HCT116 (cell line): ENCODE measurements at regions not wholly inside any gene's neighbourhood (a gene's known extent, or its start where the extent isn't known, plus 50 kb on each side); places are given as distances from the start of the nearest gene placed in this dataset.

Experiments
- ATAC-seq: fragments of 200-7000 bp; cut with Tn5 transposase; 2 replicates; pipeline ENCODE4 v1.9.1; 2020; ENCODE audit warnings: mild to moderate bottlenecking, moderate library complexity
- BruUV-seq: library from RNA; stranded (reverse); fragments of 400-500 nt; replicated peaks from 2 replicates; lab custom pipeline; 2021; lab: Mats Ljungman, UMichigan
- CTCF ChIA-PET: fragments of 300-600 bp; sonication (Branson Sonifier 250); formaldehyde crosslinking; loops from one replicate; lab custom pipeline; 2021; ENCODE audit warnings: antibody characterized with exemption; lab: Charles Lee
- POLR2A ChIA-PET: fragments of 300-600, 350-600 bp; sonication (Branson Sonifier 250); formaldehyde crosslinking; loops from one replicate; lab custom pipeline; 2021; ENCODE audit warnings: antibody characterized with exemption; lab: Charles Lee
- RAD21 ChIA-PET, 2 experiments: fragments of 300-600 bp; sonication (Branson Sonifier 250); formaldehyde crosslinking; loops; one replicate each; lab custom pipeline; 2023; ENCODE audit warnings: low total read pairs in 2 of 2; ENCODE audit not compliant: uncharacterized antibody in 2 of 2, unreplicated experiment in 2 of 2, low non-redundant PET in 1 of 2; lab: Charles Lee
- DNase-seq: peaks from one replicate; pipeline ENCODE4 v3.0.0-alpha.2; 2010; ENCODE audit warnings: low read depth, low spot score
- H2AFZ ChIP-seq: fragments of 200-600 bp; shearing (Covaris generic), sonication (generic); 2 replicates; pipeline ENCODE4 v1.6.1; 2017; ENCODE audit warnings: low read depth, mixed run types, mixed read lengths, antibody characterized with exemption, low read length; ENCODE audit not compliant: poor library complexity, severe bottlenecking
- H3K27ac ChIP-seq: 2 replicates; pipeline ENCODE4 v1.5.1; 2012; ENCODE audit warnings: low read depth, low read length
- H3K27me3 ChIP-seq: fragments of 200-600 bp; sonication (generic); 2 replicates; pipeline ENCODE4 v1.6.1; 2016; ENCODE audit warnings: mixed run types, low read length, mixed read lengths; ENCODE audit not compliant: insufficient read depth
- H3K36me3 ChIP-seq, 2 experiments: fragments of 200-500 bp in 1 of 2; fragments of 200-600 bp in 1 of 2; sonication (Bioruptor generic) in 1 of 2; sonication (generic) in 1 of 2; 2 replicates each; pipeline versions ENCODE4 v1.5.1 to v1.6.1; 2014 to 2016; ENCODE audit warnings: low read length in 2 of 2, inconsistent platforms in 1 of 2, mixed read lengths in 1 of 2, mixed run types in 1 of 2; ENCODE audit not compliant: insufficient read depth in 2 of 2, control insufficient read depth in 1 of 2
- H3K4me1 ChIP-seq, 2 experiments: fragments of 200-600 bp in 1 of 2; sonication (generic) in 1 of 2; 2 replicates each; pipeline versions ENCODE4 v1.5.1 to v1.6.1; 2012 to 2017; ENCODE audit warnings: low read length in 2 of 2, inconsistent platforms in 1 of 2, mild to moderate bottlenecking in 1 of 2, mixed read lengths in 1 of 2, mixed run types in 1 of 2, moderate library complexity in 1 of 2; ENCODE audit not compliant: insufficient read depth in 2 of 2, control insufficient read depth in 1 of 2
- H3K4me2 ChIP-seq: fragments of 200-600 bp; sonication (generic); 2 replicates; pipeline ENCODE4 v1.6.1; 2017; ENCODE audit warnings: mixed run types, low read length, mixed read lengths
- H3K4me3 ChIP-seq, 2 experiments: fragments of 200-600 bp in 1 of 2; sonication (generic) in 1 of 2; replicated peaks in 1 of 2; 2 replicates each; pipeline ENCODE4 v1.5.1; 2011 to 2016; ENCODE audit warnings: low read length in 2 of 2, control low read depth in 1 of 2, low read depth in 1 of 2, mild to moderate bottlenecking in 1 of 2, mixed read lengths in 1 of 2, mixed run types in 1 of 2
- H3K79me2 ChIP-seq: fragments of 200-600 bp; sonication (generic); 2 replicates; pipeline ENCODE4 v1.6.1; 2017; ENCODE audit warnings: mild to moderate bottlenecking, mixed run types, low read length, moderate library complexity, mixed read lengths; ENCODE audit not compliant: insufficient read depth
- H3K9ac ChIP-seq: fragments of 200-600 bp; sonication (generic); 2 replicates; pipeline ENCODE4 v1.6.1; 2016; ENCODE audit warnings: low read length, mixed read lengths
- H3K9me2 ChIP-seq: fragments of 200-600 bp; sonication (generic), shearing (Covaris generic); 2 replicates; pipeline ENCODE4 v1.6.1; 2017; ENCODE audit warnings: mixed run types, mild to moderate bottlenecking, moderate library complexity; ENCODE audit not compliant: insufficient read depth
- H3K9me3 ChIP-seq, 2 experiments: fragments of 200-500 bp in 1 of 2; fragments of 200-600 bp in 1 of 2; sonication (Bioruptor generic) in 1 of 2; sonication (generic) in 1 of 2; 2 replicates each; pipeline ENCODE4 v1.6.1; 2014 to 2017; ENCODE audit warnings: low read length in 2 of 2, mixed read lengths in 2 of 2, inconsistent platforms in 1 of 2, low read depth in 1 of 2, mild to moderate bottlenecking in 1 of 2, mixed run types in 1 of 2, moderate library complexity in 1 of 2; ENCODE audit not compliant: control insufficient read depth in 1 of 2, insufficient read depth in 1 of 2
- H4K20me1 ChIP-seq: fragments of 200-600 bp; sonication (generic), shearing (Covaris generic); 2 replicates; pipeline ENCODE4 v1.6.1; 2017; ENCODE audit warnings: mixed run types, mild to moderate bottlenecking, moderate library complexity; ENCODE audit not compliant: insufficient read depth
- FOSL1 ChIP-seq: IDR thresholded peaks from 2 replicates; pipeline ENCODE4 v1.6.1; 2012; ENCODE audit warnings: low read depth
- JUND ChIP-seq: IDR thresholded peaks from 2 replicates; pipeline ENCODE4 v1.6.1; 2012
- MAX ChIP-seq: IDR thresholded peaks from 2 replicates; pipeline ENCODE4 v1.6.1; 2012
- POLR2AphosphoS5 ChIP-seq: IDR thresholded peaks from 2 replicates; pipeline ENCODE4 v1.6.1; 2011; ENCODE audit warnings: mild to moderate bottlenecking, low read depth, low read length, moderate library complexity
- RAD21 ChIP-seq: IDR thresholded peaks from 2 replicates; pipeline ENCODE4 v1.6.1; 2012; ENCODE audit warnings: low read depth, mild to moderate bottlenecking
- TCF7L2 ChIP-seq: IDR thresholded peaks from 2 replicates; pipeline ENCODE4 v1.7.0; 2011; ENCODE audit warnings: borderline replicate concordance, inconsistent platforms; ENCODE audit not compliant: insufficient read depth, insufficient read length; ENCODE audit errors: extremely low read depth
- YY1 ChIP-seq: IDR thresholded peaks from 2 replicates; pipeline ENCODE4 v1.6.1; 2011; ENCODE audit warnings: low read length, low read depth, moderate library complexity, mild to moderate bottlenecking; ENCODE audit not compliant: insufficient replicate concordance; ENCODE audit errors: extremely low read depth
- ZBTB33 ChIP-seq: IDR thresholded peaks from 2 replicates; pipeline ENCODE4 v1.6.1; 2011; ENCODE audit warnings: mild to moderate bottlenecking, low read length, moderate library complexity; ENCODE audit not compliant: insufficient replicate concordance; ENCODE audit errors: extremely low read depth
- intact Hi-C: fragments of 100-400 bp; cut with micrococcal nuclease; formaldehyde crosslinking; loops from 2 replicates; pipeline ENCODE4 v1.10.0; 2022

GRCh38 chr12:113725557-113725876 lies 240.6 kb downstream of the RBM19 start (continued):
- TF ChIP-seq ZBTB33 (no peak), TCF7L2 (no peak), RAD21 (no peak), POLR2AphosphoS5 (no peak), YY1 (no peak)

DNA sequence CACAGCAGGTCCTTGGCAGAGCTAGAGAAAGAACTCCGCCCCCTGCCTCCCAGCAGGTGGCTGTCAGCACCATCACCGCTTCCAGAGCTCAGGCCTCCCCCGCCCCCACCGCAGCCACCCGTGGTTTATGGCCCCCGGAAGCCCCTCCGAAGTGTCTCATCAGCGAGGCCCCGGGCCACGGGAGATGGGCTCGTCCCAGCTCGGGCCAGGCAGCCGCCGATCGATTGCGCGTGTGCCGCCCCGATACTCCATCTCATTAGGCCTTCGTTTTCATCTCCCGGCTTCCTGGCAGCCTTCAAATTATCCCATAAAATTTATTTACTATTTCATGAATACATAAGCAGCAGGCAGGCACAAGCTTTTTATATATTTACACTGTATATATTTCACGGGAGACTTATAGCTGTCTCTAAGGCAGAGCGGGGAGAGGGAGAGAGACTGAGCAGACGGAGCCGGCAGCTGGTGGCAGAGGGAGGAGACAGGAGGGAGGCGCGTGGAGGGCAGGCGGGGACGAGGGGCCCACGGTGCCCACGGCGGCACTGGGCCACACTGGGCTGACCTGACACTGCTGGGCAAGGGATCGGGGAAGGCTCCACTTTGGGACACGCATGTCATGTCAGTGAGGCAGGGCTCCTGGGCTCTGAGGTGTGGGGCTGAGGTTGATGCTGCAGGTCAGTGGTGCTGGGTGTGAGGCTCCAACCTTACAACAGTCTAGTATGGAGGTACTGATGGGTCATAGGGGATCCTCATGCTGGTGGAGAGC lies 241.2 kb downstream of the RBM19 start:
- no peaks in the 10 kb centered on the region for H3K79me2 ChIP-seq

More for the DNA sequence above, 241.2 kb downstream of the RBM19 start:
- no peaks in the 10 kb centered on the region for H3K36me3 ChIP-seq
- H2AFZ ChIP-seq, result no peak overlapping the region
- no peak for TF ChIP-seq MAX
- no peak for TF ChIP-seq RAD21
- TF ChIP-seq JUND, result no peak
- no peak for TF ChIP-seq FOSL1
- H3K4me1 ChIP-seq, result peaks cover 5 to 10% of the 10 kb centered on the region in 2 experiments
- RAD21 ChIA-PET, result no interaction called here
- H3K4me3 ChIP-seq, result no peak overlapping the region
- no peaks in the 10 kb centered on the region for H3K27me3 ChIP-seq
- CTCF ChIA-PET, result no interaction called here
- no peaks in the 10 kb centered on the region; a peak in 1 of 4 replicates for H3K9me3 ChIP-seq
- H3K4me2 ChIP-seq, result no peak overlapping the region
- H3K9me2 ChIP-seq, result no peaks in the 10 kb centered on the region
- no TSS peak for BruUV-seq
- POLR2A ChIA-PET, result no interaction called here
- intact Hi-C loops, result no loop called here
- no peak overlapping the region for H3K9ac ChIP-seq
- DNase-seq, result no peak
- H3K27ac ChIP-seq, result no peak overlapping the region
- no peak for ATAC-seq
- H4K20me1 ChIP-seq, result no peaks in the 10 kb centered on the region
